Neural progenitor cell (in vitro differentiated cells): ENCODE measurements at regions not wholly inside any gene's neighbourhood (a gene's known extent, or its start where the extent isn't known, plus 50 kb on each side); places are given as distances from the start of the nearest gene placed in this dataset.

Source experiments
- DNase-seq: peaks from one replicate; pipeline ENCODE4 v3.0.0-alpha.2; 2016; ENCODE audit warnings: low spot score
- H2AFZ ChIP-seq: fragments of 200-600 bp; sonication (generic); replicated peaks from 2 replicates; pipeline ENCODE4 v1.6.1; 2016; ENCODE audit warnings: antibody characterized with exemption
- H3F3A ChIP-seq: fragments of 200-600 bp; sonication (generic); 2 replicates; pipeline ENCODE4 v1.6.1; 2016; ENCODE audit warnings: antibody characterized with exemption, low read depth
- H3K27ac ChIP-seq: fragments of 200-600 bp; sonication (generic); 2 replicates; pipeline ENCODE4 v1.5.1; 2016; ENCODE audit warnings: mild to moderate bottlenecking
- H3K27me3 ChIP-seq: fragments of 200-600 bp; sonication (generic); 2 replicates; pipeline ENCODE4 v1.6.1; 2016; ENCODE audit warnings: mild to moderate bottlenecking, moderate library complexity
- H3K36me3 ChIP-seq: fragments of 200-600 bp; sonication (generic); 2 replicates; pipeline ENCODE4 v1.5.1; 2016
- H3K4me1 ChIP-seq: fragments of 200-600 bp; sonication (generic); 2 replicates; pipeline ENCODE4 v1.6.1; 2016; ENCODE audit warnings: mixed run types
- H3K4me2 ChIP-seq: fragments of 200-600 bp; sonication (generic); 2 replicates; pipeline ENCODE4 v1.6.1; 2016
- H3K4me3 ChIP-seq: fragments of 200-600 bp; sonication (generic); 2 replicates; pipeline ENCODE4 v1.5.1; 2016
- H3K79me2 ChIP-seq: fragments of 200-600 bp; sonication (generic); 2 replicates; pipeline ENCODE4 v1.6.1; 2016; ENCODE audit warnings: low read depth
- H3K9ac ChIP-seq: fragments of 200-600 bp; sonication (generic); 2 replicates; pipeline ENCODE4 v1.6.1; 2016
- H3K9me3 ChIP-seq: fragments of 200-600 bp; sonication (generic); 2 replicates; pipeline ENCODE4 v1.5.1; 2016; ENCODE audit warnings: low read depth
- H4K20me1 ChIP-seq: fragments of 200-600 bp; sonication (generic); 2 replicates; pipeline ENCODE4 v1.6.1; 2016; ENCODE audit warnings: low read depth
- H3K27ac Mint-ChIP-seq: 3 replicates; pipeline ENCODE4 v1.8.0; 2021; ENCODE audit warnings: mixed read lengths
- H3K27me3 Mint-ChIP-seq: 2 replicates; pipeline ENCODE4 v1.8.0; 2022; ENCODE audit warnings: low read depth, mild to moderate bottlenecking, inconsistent platforms, moderate library complexity, mixed read lengths; ENCODE audit not compliant: insufficient read depth
- H3K36me3 Mint-ChIP-seq: 3 replicates; pipeline ENCODE4 v1.8.0; 2021; ENCODE audit warnings: mixed read lengths
- H3K4me1 Mint-ChIP-seq: 3 replicates; pipeline ENCODE4 v1.8.0; 2021; ENCODE audit warnings: mixed read lengths
- H3K4me3 Mint-ChIP-seq: 3 replicates; pipeline ENCODE4 v1.8.0; 2021; ENCODE audit warnings: mild to moderate bottlenecking, moderate library complexity, mixed read lengths
- H3K9me3 Mint-ChIP-seq: 3 replicates; pipeline ENCODE4 v1.8.0; 2020; ENCODE audit warnings: mixed read lengths
- CTCF ChIP-seq: fragments of 200-600 bp; sonication (generic); IDR thresholded peaks from 2 replicates; pipeline ENCODE4 v1.5.1; 2017; ENCODE audit warnings: antibody characterized with exemption, mild to moderate bottlenecking
- EZH2 ChIP-seq: fragments of 200-600 bp; sonication (generic); IDR thresholded peaks from 2 replicates; pipeline ENCODE4 v1.6.1; 2017; ENCODE audit warnings: antibody characterized with exemption, mild to moderate bottlenecking, moderate library complexity
- EZH2phosphoT487 ChIP-seq: fragments of 200-600 bp; sonication (generic); IDR thresholded peaks from 2 replicates; pipeline ENCODE4 v1.6.1; 2017; ENCODE audit warnings: antibody characterized with exemption

DNA sequence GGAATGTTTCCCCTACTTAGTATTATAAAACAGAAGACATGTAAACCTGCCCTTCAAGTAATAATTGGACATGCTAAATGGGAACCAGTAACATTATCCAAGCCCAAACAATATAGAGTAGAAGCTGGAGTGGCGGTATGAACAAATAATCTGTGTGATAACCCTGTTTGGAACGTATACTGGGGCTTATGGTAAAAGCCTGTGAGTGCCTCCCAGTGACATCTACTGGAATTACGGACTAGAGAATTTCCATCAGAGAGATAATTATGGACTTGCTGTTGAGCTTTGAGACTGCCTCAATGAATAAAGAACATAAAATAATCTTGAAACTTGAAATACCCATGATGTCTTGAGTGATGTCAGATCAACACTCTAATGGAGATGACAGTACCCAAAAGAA is 406.3 kb upstream of the GRIA3 start:
- no peaks in the 10 kb centered on the region for H4K20me1 ChIP-seq
- Mint-ChIP-seq H3K4me3 (no peak overlapping the region), H3K27me3 (no peaks in the 10 kb centered on the region), H3K27ac (no peak overlapping the region), H3K36me3 (no peaks in the 10 kb centered on the region), H3K4me1 (no peaks in the 10 kb centered on the region), H3K9me3 (peaks cover 9% of the 10 kb centered on the region)
- H3K9me3 ChIP-seq: peaks cover 24% of the 10 kb centered on the region
- no peak for DNase-seq
- H3K36me3 ChIP-seq: no peaks in the 10 kb centered on the region
- H3K27ac ChIP-seq: no peak overlapping the region
- H3K4me1 ChIP-seq: no peaks in the 10 kb centered on the region
- no peaks in the 10 kb centered on the region for H3K79me2 ChIP-seq
- no peak overlapping the region for H3K4me2 ChIP-seq
- H3F3A ChIP-seq: no peaks in the 10 kb centered on the region
- TF ChIP-seq EZH2phosphoT487 (no peak), CTCF (peak; percentile 22), EZH2 (no peak)
- no peaks in the 10 kb centered on the region for H3K27me3 ChIP-seq
- H2AFZ ChIP-seq: no peak overlapping the region
- no peak overlapping the region for H3K4me3 ChIP-seq
- no peak overlapping the region for H3K9ac ChIP-seq

- no peaks in the 10 kb centered on the region for H3K4me1 ChIP-seq
- no peak overlapping the region for H3K9ac ChIP-seq
- no peak for DNase-seq
- no peaks in the 10 kb centered on the region for H4K20me1 ChIP-seq
- H3F3A ChIP-seq: no peaks in the 10 kb centered on the region
- no peaks in the 10 kb centered on the region for H3K79me2 ChIP-seq
- no peak overlapping the region for H2AFZ ChIP-seq
- no peaks in the 10 kb centered on the region for H3K36me3 Mint-ChIP-seq
- H3K4me1 Mint-ChIP-seq: no peaks in the 10 kb centered on the region
- H3K27ac Mint-ChIP-seq: no peak overlapping the region
- H3K27ac ChIP-seq: no peak overlapping the region
- no peak for TF ChIP-seq EZH2
- TF ChIP-seq EZH2phosphoT487: no peak
- TF ChIP-seq CTCF: no peak
- H3K4me3 ChIP-seq: no peak overlapping the region
- H3K9me3 ChIP-seq: peaks cover 20% of the 10 kb centered on the region
- H3K27me3 ChIP-seq: no peaks in the 10 kb centered on the region
- no peaks in the 10 kb centered on the region for H3K27me3 Mint-ChIP-seq
- H3K4me2 ChIP-seq: no peak overlapping the region
- H3K36me3 ChIP-seq: no peaks in the 10 kb centered on the region
- H3K9me3 Mint-ChIP-seq: peaks cover 1% of the 10 kb centered on the region
- H3K4me3 Mint-ChIP-seq: no peak overlapping the region
Observed at GRCh38 chrX:122783918-122784317, 400.2 kb upstream of the GRIA3 start.

GRCh38 chrX:122787231-122787630 is 396.8 kb upstream of the GRIA3 start:
- peaks cover 20% of the 10 kb centered on the region for H3K9me3 ChIP-seq
- H3K4me2 ChIP-seq: no peak overlapping the region
- no peaks in the 10 kb centered on the region for H3K4me1 ChIP-seq
- no peaks in the 10 kb centered on the region for H3K36me3 Mint-ChIP-seq
- H4K20me1 ChIP-seq: no peaks in the 10 kb centered on the region
- peaks cover 5% of the 10 kb centered on the region for H3K9me3 Mint-ChIP-seq
- no peaks in the 10 kb centered on the region for H3K27me3 ChIP-seq
- H3K4me1 Mint-ChIP-seq: peaks cover 18% of the 10 kb centered on the region
- H3K4me3 ChIP-seq: no peak overlapping the region
- no peak overlapping the region for H3K4me3 Mint-ChIP-seq
- no peak for DNase-seq
- no peaks in the 10 kb centered on the region for H3K36me3 ChIP-seq
- no peaks in the 10 kb centered on the region for H3K27me3 Mint-ChIP-seq
- no peak for TF ChIP-seq CTCF
- no peak for TF ChIP-seq EZH2phosphoT487
- TF ChIP-seq EZH2: no peak
- no peak overlapping the region for H3K27ac ChIP-seq
- no peaks in the 10 kb centered on the region for H3K79me2 ChIP-seq
- no peak overlapping the region for H2AFZ ChIP-seq
- no peak overlapping the region for H3K27ac Mint-ChIP-seq
- no peak overlapping the region for H3K9ac ChIP-seq
- H3F3A ChIP-seq: no peaks in the 10 kb centered on the region

DNA sequence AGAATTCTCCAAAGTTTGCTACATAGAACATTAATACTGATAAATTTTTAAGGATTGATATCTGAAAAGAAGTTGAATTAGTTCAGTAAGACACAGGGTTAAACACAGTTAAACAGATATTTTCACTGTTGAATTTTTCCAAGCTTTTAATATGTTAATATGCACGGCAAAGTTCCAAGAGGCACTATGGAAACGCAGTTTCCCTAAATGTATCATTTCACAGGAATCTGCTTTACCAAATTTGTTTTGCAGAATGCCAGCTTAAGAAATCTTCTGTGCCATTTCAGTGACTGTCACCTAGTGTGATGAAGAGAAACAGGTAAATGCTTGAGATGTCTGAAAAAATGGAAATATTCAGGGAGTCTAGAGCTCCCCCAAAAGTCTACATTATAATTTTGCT is 395.9 kb upstream of the GRIA3 start:
- Histone ChIP-seq H2AFZ (no peak overlapping the region), H3K9me3 (peaks cover 20% of the 10 kb centered on the region), H3K4me2 (no peak overlapping the region), H3K9ac (no peak overlapping the region), H3K27ac (no peak overlapping the region), H3K36me3 (no peaks in the 10 kb centered on the region), H3K4me3 (no peak overlapping the region), H4K20me1 (no peaks in the 10 kb centered on the region), H3K27me3 (no peaks in the 10 kb centered on the region), H3K4me1 (no peaks in the 10 kb centered on the region), H3K79me2 (no peaks in the 10 kb centered on the region), H3F3A (no peaks in the 10 kb centered on the region)
- Mint-ChIP-seq H3K27ac (no peak overlapping the region), H3K36me3 (no peaks in the 10 kb centered on the region), H3K4me3 (no peak overlapping the region), H3K27me3 (no peaks in the 10 kb centered on the region), H3K4me1 (peaks cover 18% of the 10 kb centered on the region), H3K9me3 (peaks cover 5% of the 10 kb centered on the region)
- DNase-seq: no peak
- TF ChIP-seq EZH2phosphoT487 (no peak), CTCF (no peak), EZH2 (no peak)
